ENCODE measurements at regions not wholly inside any gene's neighbourhood (a gene's known extent, or its start where the extent isn't known, plus 50 kb on each side); places are given as distances from the start of the nearest gene placed in this dataset.

DNA sequence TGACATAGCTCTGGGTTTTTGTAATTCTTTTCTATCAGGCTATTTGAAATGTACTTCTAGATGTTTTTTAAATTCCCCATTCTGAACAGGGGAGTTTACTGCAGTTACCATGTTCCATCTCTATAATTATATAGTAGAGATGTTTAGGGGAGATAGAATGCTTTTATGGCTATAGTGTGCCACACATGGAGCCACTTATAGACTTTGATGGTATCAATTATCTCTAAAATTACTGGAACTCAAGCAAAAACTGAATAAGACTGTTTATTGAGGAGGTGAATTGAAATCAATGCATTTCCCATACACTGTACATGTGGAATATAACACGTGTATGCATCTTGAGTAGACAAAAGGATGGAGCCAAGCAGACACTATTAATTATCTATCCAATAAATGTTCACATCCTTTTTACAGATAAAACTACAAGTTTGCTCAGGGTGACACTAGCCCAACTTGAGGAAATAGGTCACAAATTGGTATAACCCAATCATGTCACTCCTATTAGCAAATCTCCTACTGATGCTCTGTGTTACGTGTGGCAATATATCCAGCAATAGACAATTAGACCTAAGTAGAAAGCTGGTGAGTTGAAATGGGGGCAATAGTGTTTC is 1882.6 kb downstream of the PCDH9 start:
- TF ChIP-seq, protein P1, sequence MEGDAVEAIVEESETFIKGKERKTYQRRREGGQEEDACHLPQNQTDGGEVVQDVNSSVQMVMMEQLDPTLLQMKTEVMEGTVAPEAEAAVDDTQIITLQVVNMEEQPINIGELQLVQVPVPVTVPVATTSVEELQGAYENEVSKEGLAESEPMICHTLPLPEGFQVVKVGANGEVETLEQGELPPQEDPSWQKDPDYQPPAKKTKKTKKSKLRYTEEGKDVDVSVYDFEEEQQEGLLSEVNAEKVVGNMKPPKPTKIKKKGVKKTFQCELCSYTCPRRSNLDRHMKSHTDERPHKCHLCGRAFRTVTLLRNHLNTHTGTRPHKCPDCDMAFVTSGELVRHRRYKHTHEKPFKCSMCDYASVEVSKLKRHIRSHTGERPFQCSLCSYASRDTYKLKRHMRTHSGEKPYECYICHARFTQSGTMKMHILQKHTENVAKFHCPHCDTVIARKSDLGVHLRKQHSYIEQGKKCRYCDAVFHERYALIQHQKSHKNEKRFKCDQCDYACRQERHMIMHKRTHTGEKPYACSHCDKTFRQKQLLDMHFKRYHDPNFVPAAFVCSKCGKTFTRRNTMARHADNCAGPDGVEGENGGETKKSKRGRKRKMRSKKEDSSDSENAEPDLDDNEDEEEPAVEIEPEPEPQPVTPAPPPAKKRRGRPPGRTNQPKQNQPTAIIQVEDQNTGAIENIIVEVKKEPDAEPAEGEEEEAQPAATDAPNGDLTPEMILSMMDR (conservative IDR thresholded peaks at IDR 0.05): no peak
- TF ChIP-seq ZFX (IDR thresholded peaks at IDR 0.05): no peak

Measured in C4-2B (cell line).